IMR-90 (cell line): ENCODE measurements at regions not wholly inside any gene's neighbourhood (a gene's known extent, or its start where the extent isn't known, plus 50 kb on each side); places are given as distances from the start of the nearest gene placed in this dataset.

Experiments used
- ATAC-seq: fragments of 200-7000 bp; cut with Tn5 transposase; 2 replicates; pipeline ENCODE4 v1.9.1; 2020; ENCODE audit warnings: low read depth, mild to moderate bottlenecking, moderate library complexity
- BruUV-seq: library from RNA; stranded (reverse); fragments of 400-500 nt; replicated peaks from 2 replicates; lab custom pipeline; 2021; lab: Mats Ljungman, UMichigan
- CTCF ChIA-PET: fragments of 300-600 bp; formaldehyde crosslinking; extraction: SDS; loops from one replicate; lab custom pipeline; 2021; ENCODE audit warnings: antibody characterized with exemption; lab: Yijun Ruan, JAX
- POLR2A ChIA-PET: fragments of 300-600 bp; sonication (Branson Sonifier 250); formaldehyde crosslinking; loops from one replicate; lab custom pipeline; 2022; ENCODE audit warnings: antibody characterized with exemption; ENCODE audit not compliant: unreplicated experiment; lab: Charles Lee
- DNase-seq: peaks from one replicate; pipeline ENCODE4 v3.0.0; 2013
- H2AFZ ChIP-seq: replicated peaks from 2 replicates; pipeline ENCODE3; 2013; ENCODE audit warnings: low read length, mild to moderate bottlenecking; ENCODE audit not compliant: poor library complexity
- H2AK5ac ChIP-seq: 2 replicates; pipeline ENCODE4 v1.6.1; 2013; ENCODE audit warnings: low read depth, low read length, inconsistent platforms
- H2AK9ac ChIP-seq: replicated peaks from 2 replicates; pipeline ENCODE3; 2013; ENCODE audit warnings: mild to moderate bottlenecking, low read depth, low read length, moderate library complexity; ENCODE audit not compliant: poor library complexity
- H2BK120ac ChIP-seq: 2 replicates; pipeline ENCODE4 v1.6.1; 2013; ENCODE audit warnings: low read depth, low read length, inconsistent platforms
- H2BK15ac ChIP-seq: 3 replicates; pipeline ENCODE4 v1.6.1; 2013; ENCODE audit warnings: low read depth, low read length, inconsistent platforms
- H2BK20ac ChIP-seq: 2 replicates; pipeline ENCODE4 v1.6.1; 2013; ENCODE audit warnings: low read depth, mild to moderate bottlenecking, inconsistent platforms, low read length, moderate library complexity
- H2BK5ac ChIP-seq: 2 replicates; pipeline ENCODE4 v1.6.1; 2013; ENCODE audit warnings: mild to moderate bottlenecking, low read depth, low read length, inconsistent platforms; ENCODE audit not compliant: poor library complexity, severe bottlenecking
- H3K14ac ChIP-seq: replicated peaks from 2 replicates; pipeline ENCODE4 v1.6.1; 2013; ENCODE audit warnings: low read depth, low read length, inconsistent platforms
- H3K18ac ChIP-seq: 2 replicates; pipeline ENCODE4 v1.6.1; 2013; ENCODE audit warnings: low read depth, low read length, control low read depth
- H3K23ac ChIP-seq: 2 replicates; pipeline ENCODE4 v1.6.1; 2013; ENCODE audit warnings: low read depth, low read length, inconsistent platforms
- H3K27ac ChIP-seq: 2 replicates; pipeline ENCODE4 v1.5.1; 2013; ENCODE audit warnings: mild to moderate bottlenecking, control low read depth, low read length; ENCODE audit not compliant: insufficient read depth
- H3K27me3 ChIP-seq: 2 replicates; pipeline ENCODE4 v1.6.1; 2013; ENCODE audit warnings: low read length; ENCODE audit not compliant: control insufficient read depth, insufficient read depth
- H3K36me3 ChIP-seq: 2 replicates; pipeline ENCODE4 v1.6.1; 2013; ENCODE audit warnings: low read length, mixed read lengths; ENCODE audit not compliant: control insufficient read depth, insufficient read depth
- H3K4ac ChIP-seq: 2 replicates; pipeline ENCODE4 v1.6.1; 2013; ENCODE audit warnings: low read depth, low read length, inconsistent platforms
- H3K4me1 ChIP-seq: 2 replicates; pipeline ENCODE4 v1.6.1; 2013; ENCODE audit warnings: low read length, mixed read lengths; ENCODE audit not compliant: control insufficient read depth, insufficient read depth
- H3K4me2 ChIP-seq: 2 replicates; pipeline ENCODE4 v1.6.1; 2013; ENCODE audit warnings: low read depth, mild to moderate bottlenecking, control low read depth, low read length, moderate library complexity
- H3K4me3 ChIP-seq: 2 replicates; pipeline ENCODE4 v1.5.1; 2013; ENCODE audit warnings: low read depth, mild to moderate bottlenecking, control low read depth, low read length, moderate library complexity; ENCODE audit not compliant: insufficient read depth
- H3K56ac ChIP-seq: 2 replicates; pipeline ENCODE4 v1.6.1; 2013; ENCODE audit warnings: low read length, inconsistent platforms; ENCODE audit not compliant: insufficient read depth; ENCODE audit errors: extremely low read depth
- H3K79me1 ChIP-seq, 2 experiments: 2 replicates each; pipeline ENCODE4 v1.6.1; 2013; ENCODE audit warnings: low read length in 2 of 2, inconsistent platforms in 1 of 2, low read depth in 1 of 2
- H3K9ac ChIP-seq: 2 replicates; pipeline ENCODE4 v1.6.1; 2013; ENCODE audit warnings: low read depth, low read length, control low read depth
- H3K9me1 ChIP-seq: 2 replicates; pipeline ENCODE4 v1.6.1; 2013; ENCODE audit warnings: low read length, inconsistent platforms; ENCODE audit not compliant: insufficient read depth
- H3K9me3 ChIP-seq: 2 replicates; pipeline ENCODE4 v1.6.1; 2013; ENCODE audit warnings: low read length; ENCODE audit not compliant: control insufficient read depth, insufficient read depth
- H4K20me1 ChIP-seq: 2 replicates; pipeline ENCODE4 v1.6.1; 2013; ENCODE audit warnings: low read length, inconsistent platforms; ENCODE audit not compliant: insufficient read depth
- H4K5ac ChIP-seq: 2 replicates; pipeline ENCODE4 v1.6.1; 2013; ENCODE audit warnings: mild to moderate bottlenecking, low read depth, low read length, control low read depth
- H4K8ac ChIP-seq, 2 experiments: 2 replicates each; pipeline ENCODE4 v1.6.1; 2013; ENCODE audit warnings: low read depth in 2 of 2, low read length in 2 of 2, control low read depth in 1 of 2, inconsistent platforms in 1 of 2
- H4K91ac ChIP-seq: 2 replicates; pipeline ENCODE4 v1.6.1; 2013; ENCODE audit warnings: low read depth, low read length, inconsistent platforms; ENCODE audit not compliant: insufficient read depth
- MAFK ChIP-seq: IDR thresholded peaks from 2 replicates; pipeline ENCODE4 v1.6.1; 2012; ENCODE audit warnings: low read depth, low read length, improper control_type of control experiment
- WGBS, 2 experiments: methylation state at CpG; one replicate each; pipeline versions ENCODE4 v1.1.5 to v1.1.7; 2013; ENCODE audit warnings: missing lambda C conversion rate in 2 of 2; ENCODE audit not compliant: insufficient read length in 1 of 2; ENCODE audit errors: extremely low coverage in 2 of 2; 5-methylcytosine and 5-hydroxymethylcytosine counted together
- dilution Hi-C: fragments of 300-500 bp; cut with HindIII; formaldehyde crosslinking; loops from one replicate; pipeline ENCODE4 v1.14.3; 2018; ENCODE audit warnings: low sequenced_read_pairs; ENCODE audit not compliant: unreplicated experiment
- in situ Hi-C: fragments of 300-500 bp; cut with MboI; formaldehyde crosslinking; loops from 3 replicates; pipeline ENCODE4 v1.14.3; 2019; ENCODE audit warnings: low sequenced_read_pairs, inconsistent platforms, mixed read lengths
- intact Hi-C: fragments of 100-400 bp; cut with micrococcal nuclease; formaldehyde crosslinking; loops from 2 replicates; pipeline ENCODE4 v1.10.0; 2022

- CTCF ChIA-PET: no interaction called here
- no peaks in the 10 kb centered on the region for H3K36me3 ChIP-seq
- DNase-seq: no peak
Observed at GRCh38 chr17:83196366-83196765, 117.0 kb downstream of the METRNL start.

More at GRCh38 chr17:83196366-83196765, 117.0 kb downstream of the METRNL start:
- intact Hi-C loops: no loop called here
- Histone ChIP-seq H2AK5ac (0 out of 2 replicates have a peak overlapping the region, but pooled peaks have one; percentile 43), H3K4ac (no peak overlapping the region), H2BK120ac (no peak overlapping the region), H2BK15ac (no peak overlapping the region), H3K4me3 (no peak overlapping the region), H2AFZ (no peak overlapping the region), H3K79me1 (no peaks in the 10 kb centered on the region), H3K27me3 (peaks cover 5% of the 10 kb centered on the region; the same call in 1 of the 2 replicates), H2AK9ac (no peak overlapping the region), H3K9me1 (peaks cover 2% of the 10 kb centered on the region; the same call in 1 of the 2 replicates), H3K14ac (no peak overlapping the region), H3K4me1 (peaks cover 11% of the 10 kb centered on the region), H4K20me1 (no peaks in the 10 kb centered on the region), H2BK5ac (no peak overlapping the region), H3K4me2 (no peak overlapping the region), H3K23ac (no peak overlapping the region), H2BK20ac (no peak overlapping the region), H3K9ac (no peak overlapping the region), H4K5ac (no peak overlapping the region), H3K56ac (no peak overlapping the region), H4K8ac (no peak overlapping the region), H4K91ac (no peak overlapping the region), H3K27ac (no peak overlapping the region), H3K18ac (no peak overlapping the region), H3K9me3 (no peaks in the 10 kb centered on the region; the same call in 1 of the 2 replicates)
- no peak for ATAC-seq
- in situ Hi-C loops: no loop called here
- dilution Hi-C loops: no loop called here
- POLR2A ChIA-PET: no interaction called here
- no TSS peak for BruUV-seq
- WGBS, 2 experiments: 100% methylated on average over 1 of the region's 10 CpGs; no CpG with 5 or more reads in 1 of the 2 experiments
- TF ChIP-seq MAFK: no peak
